Neural cell (in vitro differentiated cells): ENCODE measurements at regions not wholly inside any gene's neighbourhood (a gene's known extent, or its start where the extent isn't known, plus 50 kb on each side); places are given as distances from the start of the nearest gene placed in this dataset.

ENCODE experiments used
- H2AFZ ChIP-seq: fragments of 200-600, 300-800 bp; sonication (generic), shearing (Covaris generic); 2 replicates; pipeline ENCODE4 v1.6.0; 2014; ENCODE audit warnings: low read depth, mild to moderate bottlenecking, antibody characterized with exemption, low read length, moderate library complexity
- H3F3A ChIP-seq: fragments of 200-600 bp; shearing (Covaris generic); 2 replicates; pipeline ENCODE4 v1.6.1; 2016; ENCODE audit warnings: mild to moderate bottlenecking, moderate library complexity, mixed read lengths, antibody characterized with exemption, low read length; ENCODE audit not compliant: insufficient read depth, poor library complexity, severe bottlenecking
- H3K27ac ChIP-seq: fragments of 200-600, 300-800 bp; sonication (generic), shearing (Covaris generic); 2 replicates; pipeline ENCODE4 v1.5.1; 2014; ENCODE audit warnings: mild to moderate bottlenecking, low read length, moderate library complexity
- H3K27me3 ChIP-seq: fragments of 300-800, 200-600 bp; sonication (generic), shearing (Covaris generic); 2 replicates; pipeline ENCODE4 v1.6.0; 2014; ENCODE audit warnings: mild to moderate bottlenecking, low read depth, low read length, moderate library complexity; ENCODE audit not compliant: insufficient read depth
- H3K36me3 ChIP-seq: fragments of 300-800, 200-600 bp; sonication (generic), shearing (Covaris generic); 2 replicates; pipeline ENCODE4 v1.5.1; 2014; ENCODE audit warnings: mild to moderate bottlenecking, antibody characterized with exemption, low read length, moderate library complexity; ENCODE audit not compliant: insufficient read depth
- H3K4me2 ChIP-seq: fragments of 300-800, 200-600 bp; sonication (generic), shearing (Covaris generic); 2 replicates; pipeline ENCODE4 v1.6.0; 2014; ENCODE audit warnings: mild to moderate bottlenecking, low read length
- H3K4me3 ChIP-seq: fragments of 300-800, 200-600 bp; sonication (generic), shearing (Covaris generic); 2 replicates; pipeline ENCODE4 v1.5.1; 2014; ENCODE audit warnings: mild to moderate bottlenecking, low read length, moderate library complexity
- H3K79me2 ChIP-seq: fragments of 200-600 bp; shearing (Covaris generic); replicated peaks from 2 replicates; pipeline ENCODE4 v1.6.0; 2014; ENCODE audit warnings: mild to moderate bottlenecking, low read length, moderate library complexity; ENCODE audit not compliant: insufficient read depth
- H3K9ac ChIP-seq: fragments of 300-800, 200-600 bp; sonication (generic), shearing (Covaris generic); 2 replicates; pipeline ENCODE4 v1.6.1; 2016; ENCODE audit warnings: mild to moderate bottlenecking, low read length, mixed read lengths
- H3K9me2 ChIP-seq: fragments of 200-600 bp; shearing (Covaris generic); 2 replicates; pipeline ENCODE4 v1.6.1; 2016; ENCODE audit warnings: mild to moderate bottlenecking, low read length, mixed read lengths; ENCODE audit not compliant: insufficient read depth
- H3K9me3 ChIP-seq: fragments of 200-600, 300-800 bp; sonication (generic), shearing (Covaris generic); 2 replicates; pipeline ENCODE4 v1.6.1; 2016; ENCODE audit warnings: mild to moderate bottlenecking, mixed run types, low read length, moderate library complexity, mixed read lengths
- H4K20me1 ChIP-seq: fragments of 200-600 bp; shearing (Covaris generic); 2 replicates; pipeline ENCODE4 v1.6.1; 2016; ENCODE audit warnings: mild to moderate bottlenecking, mixed run types; ENCODE audit not compliant: insufficient read depth
- CTCF ChIP-seq: fragments of 450-650 bp; IDR thresholded peaks from 2 replicates; pipeline ENCODE4 v1.5.1; 2014; ENCODE audit warnings: antibody characterized with exemption, mild to moderate bottlenecking, moderate library complexity; ENCODE audit not compliant: poor library complexity, severe bottlenecking
- EP300 ChIP-seq: fragments of 450-650 bp; conservative IDR thresholded peaks from 2 replicates; pipeline ENCODE4 v1.6.1; 2014; ENCODE audit warnings: antibody characterized with exemption, mild to moderate bottlenecking, moderate library complexity; ENCODE audit not compliant: poor library complexity, severe bottlenecking
- EZH2 ChIP-seq: fragments of 200-600, 300-800 bp; shearing (Covaris generic), sonication (generic); IDR thresholded peaks from 2 replicates; pipeline ENCODE4 v1.6.1; 2014; ENCODE audit warnings: antibody characterized with exemption, low read length, borderline replicate concordance, mild to moderate bottlenecking; ENCODE audit not compliant: insufficient read depth, poor library complexity, severe bottlenecking
- MXI1 ChIP-seq: fragments of 450-650 bp; conservative IDR thresholded peaks from 2 replicates; pipeline ENCODE4 v1.6.1; 2014; ENCODE audit warnings: antibody characterized with exemption, mild to moderate bottlenecking; ENCODE audit not compliant: poor library complexity, severe bottlenecking
- POLR2AphosphoS5 ChIP-seq: IDR thresholded peaks from 2 replicates; pipeline ENCODE4 v1.6.1; 2012
- RAD21 ChIP-seq: fragments of 450-650 bp; conservative IDR thresholded peaks from 2 replicates; pipeline ENCODE4 v1.6.1; 2014; ENCODE audit warnings: antibody characterized with exemption, mild to moderate bottlenecking, moderate library complexity
- REST ChIP-seq: IDR thresholded peaks from 2 replicates; pipeline ENCODE4 v1.6.1; 2012; ENCODE audit warnings: borderline replicate concordance
- SMC3 ChIP-seq: fragments of 450-650 bp; conservative IDR thresholded peaks from 2 replicates; pipeline ENCODE4 v1.6.1; 2014; ENCODE audit warnings: antibody characterized with exemption, mild to moderate bottlenecking, moderate library complexity; ENCODE audit not compliant: poor library complexity
- TAF1 ChIP-seq: IDR thresholded peaks from 2 replicates; pipeline ENCODE4 v1.6.1; 2012; ENCODE audit warnings: low read depth

GRCh38 chr18:37864122-37864521 is 298.5 kb upstream of the CELF4 start:
- Histone ChIP-seq H2AFZ (no peak overlapping the region), H3F3A (no peaks in the 10 kb centered on the region), H3K4me3 (no peak overlapping the region), H4K20me1 (no peaks in the 10 kb centered on the region), H3K36me3 (no peaks in the 10 kb centered on the region), H3K9me3 (no peaks in the 10 kb centered on the region), H3K9ac (no peak overlapping the region), H3K27ac (no peak overlapping the region), H3K27me3 (no peaks in the 10 kb centered on the region), H3K4me2 (no peak overlapping the region), H3K79me2 (no peaks in the 10 kb centered on the region), H3K9me2 (no peaks in the 10 kb centered on the region)
- TF ChIP-seq RAD21 (no peak), TAF1 (no peak), MXI1 (no peak), SMC3 (no peak), EZH2 (no peak), POLR2AphosphoS5 (no peak), CTCF (no peak), EP300 (no peak)

GRCh38 chr18:37861981-37862380 is 296.4 kb upstream of the CELF4 start:
- Histone ChIP-seq H2AFZ (no peak overlapping the region), H3K4me2 (no peak overlapping the region)
- TF ChIP-seq EZH2 (no peak), REST (no peak), POLR2AphosphoS5 (no peak), TAF1 (no peak), MXI1 (no peak), EP300 (no peak), RAD21 (no peak)

GRCh38 chr18:37854396-37854795 is 288.8 kb upstream of the CELF4 start:
- Histone ChIP-seq H3K9me2 (no peaks in the 10 kb centered on the region), H3K4me3 (no peak overlapping the region), H3K4me2 (no peak overlapping the region), H3K27me3 (no peaks in the 10 kb centered on the region), H4K20me1 (no peaks in the 10 kb centered on the region), H3K27ac (no peak overlapping the region), H3F3A (no peaks in the 10 kb centered on the region), H3K9me3 (no peaks in the 10 kb centered on the region), H3K36me3 (no peaks in the 10 kb centered on the region), H3K9ac (no peak overlapping the region), H2AFZ (no peak overlapping the region), H3K79me2 (no peaks in the 10 kb centered on the region)
- TF ChIP-seq EZH2: no peak
- TF ChIP-seq TAF1: no peak
- TF ChIP-seq MXI1: no peak
- no peak for TF ChIP-seq SMC3
- no peak for TF ChIP-seq POLR2AphosphoS5
- no peak for TF ChIP-seq CTCF
- no peak for TF ChIP-seq EP300
- TF ChIP-seq RAD21: no peak
- no peak for TF ChIP-seq REST

More at GRCh38 chr18:37861981-37862380, 296.4 kb upstream of the CELF4 start:
- Histone ChIP-seq H3K27ac (no peak overlapping the region), H3F3A (no peaks in the 10 kb centered on the region), H3K9me2 (no peaks in the 10 kb centered on the region), H4K20me1 (no peaks in the 10 kb centered on the region), H3K9me3 (no peaks in the 10 kb centered on the region), H3K79me2 (no peaks in the 10 kb centered on the region), H3K9ac (no peak overlapping the region), H3K27me3 (no peaks in the 10 kb centered on the region), H3K4me3 (no peak overlapping the region), H3K36me3 (no peaks in the 10 kb centered on the region)
